Choroid plexus epithelial cell (primary cell): ENCODE measurements at regions not wholly inside any gene's neighbourhood (a gene's known extent, or its start where the extent isn't known, plus 50 kb on each side); places are given as distances from the start of the nearest gene placed in this dataset.
"Not testable (repeated sequence)": the region's sequence is repeated elsewhere in the genome, so short reads cannot be mapped to it uniquely, and the experiment has no call there.

Experiments used
- DNase-seq: peaks from one replicate; pipeline ENCODE4 v3.0.0-alpha.2; 2010; ENCODE audit warnings: low read depth
- H3K4me3 ChIP-seq: 2 replicates; pipeline ENCODE4 v1.5.1; 2011; ENCODE audit warnings: low read depth, mild to moderate bottlenecking, control low read depth, low read length, moderate library complexity
- CTCF ChIP-seq: conservative IDR thresholded peaks from 2 replicates; pipeline ENCODE4 v1.5.1; 2011; ENCODE audit warnings: low read depth, mild to moderate bottlenecking, control low read depth, inconsistent platforms, low read length, moderate library complexity

- DNase-seq = no peak
- no peak for TF ChIP-seq CTCF
- H3K4me3 ChIP-seq = no peak overlapping the region
These were observed 90.1 kb upstream of the ASB18 start for GRCh38 chr2:236354056-236354940.

GRCh38 chr2:236354973-236355595 is 90.9 kb upstream of the ASB18 start:
- no peak for DNase-seq
- H3K4me3 ChIP-seq = no peak overlapping the region
- TF ChIP-seq CTCF = no peak

- H3K4me3 ChIP-seq = no peak overlapping the region
- no peak for TF ChIP-seq CTCF
- DNase-seq = no peak
These were observed 91.7 kb upstream of the ASB18 start for GRCh38 chr2:236355911-236356310.

GRCh38 chr2:236356321-236356720 is 92.1 kb upstream of the ASB18 start:
- not testable (repeated sequence) for DNase-seq, H3K4me3 ChIP-seq

GRCh38 chr2:236358482-236358881 is 94.3 kb upstream of the ASB18 start:
- not testable (repeated sequence) for H3K4me3 ChIP-seq, DNase-seq

GRCh38 chr2:236359426-236360045 is 95.3 kb upstream of the ASB18 start:
- no peak for DNase-seq
- no peak overlapping the region for H3K4me3 ChIP-seq
- no peak for TF ChIP-seq CTCF

- TF ChIP-seq CTCF = no peak
- H3K4me3 ChIP-seq = no peak overlapping the region
These were observed 96.3 kb upstream of the ASB18 start for GRCh38 chr2:236360496-236360895.

GRCh38 chr2:236363711-236364277 is 99.6 kb upstream of the ASB18 start:
- no peak for DNase-seq
- H3K4me3 ChIP-seq = no peak overlapping the region

More at GRCh38 chr2:236360496-236360895, 96.3 kb upstream of the ASB18 start:
- peak; percentile 32 for DNase-seq

More at GRCh38 chr2:236363711-236364277, 99.6 kb upstream of the ASB18 start:
- no peak for TF ChIP-seq CTCF
